Neutrophil (primary cell): ENCODE measurements at regions not wholly inside any gene's neighbourhood (a gene's known extent, or its start where the extent isn't known, plus 50 kb on each side); places are given as distances from the start of the nearest gene placed in this dataset.

Experiments
- H3K27ac ChIP-seq: fragments of 200-600 bp; sonication (generic); 2 replicates; pipeline ENCODE4 v1.5.1; 2016; ENCODE audit warnings: mild to moderate bottlenecking, moderate library complexity
- H3K27me3 ChIP-seq: fragments of 200-600 bp; sonication (generic); 2 replicates; pipeline ENCODE4 v1.6.0; 2016; ENCODE audit warnings: mild to moderate bottlenecking
- H3K36me3 ChIP-seq: fragments of 200-600 bp; sonication (generic); 2 replicates; pipeline ENCODE4 v1.5.1; 2017
- H3K4me1 ChIP-seq, 2 experiments: fragments of 200-600 bp in 1 of 2; sonication (generic) in 1 of 2; 1 replicate in 1 of 2; 2 replicates in 1 of 2; pipeline versions ENCODE4 v1.5.1 to v1.6.1; 2013 to 2016; ENCODE audit warnings: low read depth in 1 of 2, low read length in 1 of 2, mild to moderate bottlenecking in 1 of 2, moderate library complexity in 1 of 2; ENCODE audit not compliant: control insufficient read depth in 1 of 2, insufficient read depth in 1 of 2
- H3K4me3 ChIP-seq, 2 experiments: fragments of 200-600 bp in 1 of 2; sonication (generic) in 1 of 2; 1 replicate in 1 of 2; 2 replicates in 1 of 2; pipeline ENCODE4 v1.5.1; 2013 to 2016; ENCODE audit warnings: low read depth in 1 of 2, low read length in 1 of 2, mild to moderate bottlenecking in 1 of 2, moderate library complexity in 1 of 2
- H3K9me3 ChIP-seq: fragments of 200-600 bp; sonication (generic); 2 replicates; pipeline ENCODE4 v1.5.1; 2016
- TF ChIP-seq, protein P1 (sequence below): fragments of 200-600 bp; sonication (generic); IDR thresholded peaks from 2 replicates; pipeline ENCODE4 v1.5.1; 2016; ENCODE audit warnings: antibody characterized with exemption

DNA sequence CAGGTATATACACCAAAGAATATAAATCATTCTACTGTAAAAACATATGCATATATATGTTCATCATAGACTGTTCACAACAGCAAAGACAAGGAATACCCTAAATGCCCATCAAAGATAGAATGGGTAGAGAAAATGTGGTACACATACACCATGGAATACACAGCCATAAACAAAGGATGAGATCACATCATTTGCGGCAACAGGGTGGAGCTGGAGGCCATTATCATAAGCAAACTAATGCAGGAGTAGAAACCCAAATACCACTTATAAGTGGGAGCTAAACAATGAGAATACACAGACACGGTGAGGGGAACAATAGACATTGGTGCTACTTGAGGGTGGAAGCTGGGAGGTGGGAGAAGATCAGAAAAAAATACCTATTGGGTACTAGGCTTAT lies 117.6 kb downstream of the COX7C start:
- Histone ChIP-seq H3K27ac (no peak overlapping the region), H3K4me3 (no peak overlapping the region), H3K4me1 (no peaks in the 10 kb centered on the region), H3K9me3 (no peaks in the 10 kb centered on the region), H3K36me3 (no peaks in the 10 kb centered on the region), H3K27me3 (no peaks in the 10 kb centered on the region)
- TF ChIP-seq, protein P1, sequence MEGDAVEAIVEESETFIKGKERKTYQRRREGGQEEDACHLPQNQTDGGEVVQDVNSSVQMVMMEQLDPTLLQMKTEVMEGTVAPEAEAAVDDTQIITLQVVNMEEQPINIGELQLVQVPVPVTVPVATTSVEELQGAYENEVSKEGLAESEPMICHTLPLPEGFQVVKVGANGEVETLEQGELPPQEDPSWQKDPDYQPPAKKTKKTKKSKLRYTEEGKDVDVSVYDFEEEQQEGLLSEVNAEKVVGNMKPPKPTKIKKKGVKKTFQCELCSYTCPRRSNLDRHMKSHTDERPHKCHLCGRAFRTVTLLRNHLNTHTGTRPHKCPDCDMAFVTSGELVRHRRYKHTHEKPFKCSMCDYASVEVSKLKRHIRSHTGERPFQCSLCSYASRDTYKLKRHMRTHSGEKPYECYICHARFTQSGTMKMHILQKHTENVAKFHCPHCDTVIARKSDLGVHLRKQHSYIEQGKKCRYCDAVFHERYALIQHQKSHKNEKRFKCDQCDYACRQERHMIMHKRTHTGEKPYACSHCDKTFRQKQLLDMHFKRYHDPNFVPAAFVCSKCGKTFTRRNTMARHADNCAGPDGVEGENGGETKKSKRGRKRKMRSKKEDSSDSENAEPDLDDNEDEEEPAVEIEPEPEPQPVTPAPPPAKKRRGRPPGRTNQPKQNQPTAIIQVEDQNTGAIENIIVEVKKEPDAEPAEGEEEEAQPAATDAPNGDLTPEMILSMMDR: no peak

DNA sequence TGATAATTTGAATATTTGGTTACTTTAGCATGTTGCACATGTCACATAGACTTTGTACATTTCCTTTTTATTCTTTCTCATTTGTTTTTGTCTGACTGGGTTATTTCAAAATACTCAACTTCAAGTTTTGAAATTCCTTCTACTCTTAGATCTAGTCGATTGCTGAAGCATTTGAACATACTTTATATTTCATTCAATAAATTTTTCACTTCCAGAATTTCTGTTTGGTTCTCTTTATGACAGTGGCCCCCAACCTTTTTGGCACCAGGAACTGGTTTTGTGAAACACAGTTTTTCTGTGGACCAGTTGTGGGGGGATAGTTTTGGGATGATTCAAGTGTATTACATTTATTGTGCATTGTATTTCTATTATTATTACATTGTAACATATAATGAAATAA lies 119.8 kb downstream of the COX7C start:
- no peak overlapping the region for H3K27ac ChIP-seq
- H3K4me1 ChIP-seq: no peaks in the 10 kb centered on the region
- no peaks in the 10 kb centered on the region for H3K9me3 ChIP-seq
- H3K4me3 ChIP-seq: no peak overlapping the region
- TF ChIP-seq, protein P1: no peak
- no peaks in the 10 kb centered on the region for H3K27me3 ChIP-seq
- H3K36me3 ChIP-seq: no peaks in the 10 kb centered on the region

DNA sequence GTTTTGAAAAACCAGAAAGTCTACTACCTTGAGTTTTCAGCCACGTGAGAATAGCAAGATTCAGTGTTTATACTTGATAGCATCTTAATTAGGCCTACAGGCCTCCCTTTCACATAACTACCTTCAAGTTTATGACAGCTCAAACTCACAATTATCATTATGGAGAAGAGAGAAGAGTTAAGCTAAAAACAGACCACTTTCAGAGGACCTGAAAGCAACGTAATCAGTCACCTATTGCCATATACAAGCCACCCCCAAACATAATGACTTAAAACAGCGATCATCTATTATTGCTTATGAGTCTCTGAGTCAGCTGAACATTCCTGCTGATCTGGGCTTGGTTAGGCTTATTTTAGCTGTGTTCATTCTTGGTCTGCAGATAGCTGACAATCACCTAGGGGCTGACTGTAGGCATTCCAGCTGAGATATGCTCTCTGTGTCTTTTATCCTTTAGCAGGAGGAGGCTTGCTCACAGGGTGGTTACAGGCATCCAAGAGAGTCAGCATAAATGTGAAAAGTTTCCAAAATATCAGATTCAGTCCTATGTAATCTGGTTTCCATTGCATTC lies 130.9 kb downstream of the COX7C start:
- H3K27ac ChIP-seq: no peak overlapping the region
- no peaks in the 10 kb centered on the region for H3K27me3 ChIP-seq
- no peaks in the 10 kb centered on the region for H3K4me1 ChIP-seq
- TF ChIP-seq, protein P1: no peak
- H3K4me3 ChIP-seq: no peak overlapping the region
- H3K36me3 ChIP-seq: no peaks in the 10 kb centered on the region
- no peaks in the 10 kb centered on the region for H3K9me3 ChIP-seq

DNA sequence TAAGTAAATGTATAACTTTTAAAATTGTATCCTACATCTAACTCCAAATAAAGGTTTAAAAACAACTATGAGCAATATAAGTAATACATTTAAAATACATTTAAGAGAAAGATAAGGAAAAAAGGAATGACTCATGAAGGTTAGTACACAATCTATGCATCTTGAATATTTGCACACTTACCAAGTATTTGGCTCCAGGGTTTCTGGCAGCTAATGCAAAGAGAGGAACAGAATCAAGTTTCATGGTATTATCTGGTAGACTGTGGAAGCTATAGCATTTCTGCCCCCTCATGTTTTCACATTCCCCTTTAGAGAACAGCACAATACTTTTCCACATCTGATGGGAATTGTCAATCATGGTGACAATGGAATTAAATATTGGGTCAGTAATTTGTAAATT lies 132.1 kb downstream of the COX7C start:
- no peaks in the 10 kb centered on the region for H3K27me3 ChIP-seq
- H3K36me3 ChIP-seq: no peaks in the 10 kb centered on the region
- no peaks in the 10 kb centered on the region for H3K4me1 ChIP-seq
- H3K9me3 ChIP-seq: no peaks in the 10 kb centered on the region
- H3K4me3 ChIP-seq: no peak overlapping the region
- H3K27ac ChIP-seq: no peak overlapping the region
- TF ChIP-seq, protein P1: no peak

DNA sequence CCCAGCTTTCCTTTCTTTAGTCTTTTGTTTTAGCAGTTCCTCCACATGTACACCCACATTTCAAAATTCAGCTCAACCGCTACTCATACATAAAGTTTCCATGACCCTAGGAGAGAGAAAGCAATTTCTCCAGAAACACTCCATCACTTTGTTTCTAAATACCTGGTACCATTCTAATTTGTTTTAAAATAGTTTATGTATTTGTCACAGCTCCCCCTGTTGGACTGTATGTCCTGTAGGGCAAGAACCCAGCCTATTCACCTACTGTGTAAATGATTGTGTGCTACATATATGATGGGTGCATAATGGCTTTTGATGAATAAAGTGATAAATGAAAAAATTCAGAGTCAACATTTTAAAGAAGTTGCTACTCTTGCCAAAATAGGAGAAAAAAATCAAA lies 139.1 kb downstream of the COX7C start:
- Histone ChIP-seq H3K36me3 (no peaks in the 10 kb centered on the region), H3K27me3 (no peaks in the 10 kb centered on the region), H3K9me3 (no peaks in the 10 kb centered on the region), H3K27ac (no peak overlapping the region), H3K4me1 (no peaks in the 10 kb centered on the region), H3K4me3 (no peak overlapping the region)
- TF ChIP-seq, protein P1: no peak

DNA sequence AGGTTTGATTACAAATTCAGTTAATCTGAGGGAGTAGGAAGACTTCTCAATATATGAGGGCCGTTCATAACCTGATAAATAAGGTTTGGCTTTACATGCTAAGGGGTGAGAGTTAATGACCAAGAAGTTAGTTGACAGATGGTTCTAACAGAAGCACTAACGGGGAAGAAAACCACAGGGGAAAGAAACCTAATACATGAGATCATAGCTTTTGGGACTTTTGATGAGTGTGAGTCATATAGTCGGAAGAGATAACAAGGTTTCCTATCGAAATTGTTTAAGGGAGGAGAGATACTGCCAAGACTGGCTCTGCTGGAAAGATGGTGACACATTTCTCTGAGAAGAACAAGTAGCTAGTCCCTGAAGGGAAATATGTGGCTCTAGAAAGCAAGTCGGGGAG lies 140.1 kb downstream of the COX7C start:
- Histone ChIP-seq H3K4me1 (no peaks in the 10 kb centered on the region), H3K4me3 (no peak overlapping the region), H3K27me3 (no peaks in the 10 kb centered on the region), H3K9me3 (no peaks in the 10 kb centered on the region), H3K27ac (no peak overlapping the region), H3K36me3 (no peaks in the 10 kb centered on the region)
- TF ChIP-seq, protein P1: no peak
